ACC112 (cell line): ENCODE measurements at regions not wholly inside any gene's neighbourhood (a gene's known extent, or its start where the extent isn't known, plus 50 kb on each side); places are given as distances from the start of the nearest gene placed in this dataset.

Experiments used
- H2AFZ ChIP-seq: fragments of 200-600 bp; sonication (generic); one replicate; pipeline ENCODE4 v1.6.0; 2017; ENCODE audit warnings: antibody characterized with exemption, low read length; ENCODE audit not compliant: unreplicated experiment
- H3K27ac ChIP-seq: fragments of 200-600 bp; sonication (generic); 2 replicates; pipeline ENCODE4 v1.5.1; 2014; ENCODE audit warnings: low read depth, mild to moderate bottlenecking, antibody characterized with exemption, low read length, moderate library complexity
- H3K27me3 ChIP-seq: fragments of 200-600 bp; sonication (generic); 2 replicates; pipeline ENCODE4 v1.6.1; 2014; ENCODE audit warnings: mild to moderate bottlenecking, antibody characterized with exemption, low read length, moderate library complexity, mixed read lengths; ENCODE audit not compliant: insufficient read depth
- H3K36me3 ChIP-seq: fragments of 200-600 bp; sonication (generic); 2 replicates; pipeline ENCODE4 v1.6.1; 2016; ENCODE audit warnings: mild to moderate bottlenecking, antibody characterized with exemption, low read length, moderate library complexity, mixed read lengths; ENCODE audit not compliant: insufficient read depth
- H3K4me1 ChIP-seq: fragments of 200-600 bp; sonication (generic); one replicate; pipeline ENCODE4 v1.6.1; 2016; ENCODE audit warnings: low read length, mixed read lengths; ENCODE audit not compliant: insufficient read depth, unreplicated experiment, control insufficient read depth
- H3K4me3 ChIP-seq: fragments of 200-600 bp; sonication (generic); 2 replicates; pipeline ENCODE4 v1.5.1; 2014; ENCODE audit warnings: mild to moderate bottlenecking, low read depth, low read length
- H3K79me2 ChIP-seq: fragments of 200-600 bp; sonication (generic); one replicate; pipeline ENCODE4 v1.6.0; 2016; ENCODE audit warnings: low read length; ENCODE audit not compliant: control insufficient read depth, unreplicated experiment, insufficient read depth

GRCh38 chr4:3869174-3869572 lies 103.0 kb downstream of the ADRA2C start:
- Histone ChIP-seq H3K27ac (no peak overlapping the region), H3K4me1 (no peaks in the 10 kb centered on the region), H3K4me3 (no peak overlapping the region), H2AFZ (no peak overlapping the region), H3K79me2 (no peaks in the 10 kb centered on the region), H3K27me3 (peaks cover 45% of the 10 kb centered on the region), H3K36me3 (no peaks in the 10 kb centered on the region)

- H3K27ac ChIP-seq, result no peak overlapping the region
- H3K36me3 ChIP-seq, result no peaks in the 10 kb centered on the region
- H3K4me1 ChIP-seq, result no peaks in the 10 kb centered on the region
- no peaks in the 10 kb centered on the region for H3K79me2 ChIP-seq
- H2AFZ ChIP-seq, result no peak overlapping the region
- peaks cover 51% of the 10 kb centered on the region for H3K27me3 ChIP-seq
- H3K4me3 ChIP-seq, result no peak overlapping the region
These were observed 103.7 kb downstream of the ADRA2C start for GRCh38 chr4:3869661-3870566.

GRCh38 chr4:3870567-3870962 lies 104.4 kb downstream of the ADRA2C start:
- Histone ChIP-seq H3K27me3 (peaks cover 57% of the 10 kb centered on the region), H3K4me3 (no peak overlapping the region), H3K36me3 (no peaks in the 10 kb centered on the region), H3K4me1 (no peaks in the 10 kb centered on the region), H3K79me2 (no peaks in the 10 kb centered on the region), H3K27ac (no peak overlapping the region), H2AFZ (no peak overlapping the region)

GRCh38 chr4:3871181-3871852 lies 105.1 kb downstream of the ADRA2C start:
- Histone ChIP-seq H3K79me2 (no peaks in the 10 kb centered on the region), H3K4me1 (no peaks in the 10 kb centered on the region), H3K4me3 (no peak overlapping the region), H3K27ac (no peak overlapping the region), H2AFZ (no peak overlapping the region), H3K36me3 (no peaks in the 10 kb centered on the region), H3K27me3 (peaks cover 63% of the 10 kb centered on the region)

- no peaks in the 10 kb centered on the region for H3K4me1 ChIP-seq
- H3K79me2 ChIP-seq, result no peaks in the 10 kb centered on the region
- H3K36me3 ChIP-seq, result no peaks in the 10 kb centered on the region
- H3K4me3 ChIP-seq, result no peak overlapping the region
- H2AFZ ChIP-seq, result no peak overlapping the region
- peaks cover 71% of the 10 kb centered on the region for H3K27me3 ChIP-seq
- H3K27ac ChIP-seq, result no peak overlapping the region
These were observed 106.0 kb downstream of the ADRA2C start for GRCh38 chr4:3871881-3872833.

- no peak overlapping the region for H3K4me3 ChIP-seq
- no peak overlapping the region for H2AFZ ChIP-seq
- no peaks in the 10 kb centered on the region for H3K36me3 ChIP-seq
- no peaks in the 10 kb centered on the region for H3K79me2 ChIP-seq
- no peaks in the 10 kb centered on the region for H3K4me1 ChIP-seq
- H3K27me3 ChIP-seq, result peaks cover 78% of the 10 kb centered on the region
- no peak overlapping the region for H3K27ac ChIP-seq
These were observed 106.7 kb downstream of the ADRA2C start for GRCh38 chr4:3872834-3873313.

- H3K27ac ChIP-seq, result no peak overlapping the region
- H3K4me3 ChIP-seq, result no peak overlapping the region
- no peaks in the 10 kb centered on the region for H3K36me3 ChIP-seq
- H2AFZ ChIP-seq, result no peak overlapping the region
- no peaks in the 10 kb centered on the region for H3K4me1 ChIP-seq
- H3K79me2 ChIP-seq, result no peaks in the 10 kb centered on the region
- peaks cover 84% of the 10 kb centered on the region for H3K27me3 ChIP-seq
These were observed 107.3 kb downstream of the ADRA2C start for GRCh38 chr4:3873408-3874027.

GRCh38 chr4:3874028-3874415 lies 107.8 kb downstream of the ADRA2C start:
- peaks cover 89% of the 10 kb centered on the region for H3K27me3 ChIP-seq
- H3K27ac ChIP-seq, result no peak overlapping the region
- H3K79me2 ChIP-seq, result no peaks in the 10 kb centered on the region

GRCh38 chr4:3874525-3875110 lies 108.4 kb downstream of the ADRA2C start:
- Histone ChIP-seq H3K4me3 (no peak overlapping the region), H3K27me3 (peaks cover 94% of the 10 kb centered on the region), H3K4me1 (no peaks in the 10 kb centered on the region), H3K27ac (no peak overlapping the region), H2AFZ (no peak overlapping the region), H3K36me3 (no peaks in the 10 kb centered on the region), H3K79me2 (no peaks in the 10 kb centered on the region)

More at GRCh38 chr4:3874028-3874415, 107.8 kb downstream of the ADRA2C start:
- Histone ChIP-seq H3K36me3 (no peaks in the 10 kb centered on the region), H3K4me3 (no peak overlapping the region), H3K4me1 (no peaks in the 10 kb centered on the region), H2AFZ (no peak overlapping the region)
